DOHH2 (cell line): ENCODE measurements at regions not wholly inside any gene's neighbourhood (a gene's known extent, or its start where the extent isn't known, plus 50 kb on each side); places are given as distances from the start of the nearest gene placed in this dataset.

Experiments
- H3F3A ChIP-seq: fragments of 200-600 bp; sonication (generic), shearing (Covaris generic); 2 replicates; pipeline ENCODE4 v1.6.0; 2016; ENCODE audit warnings: antibody characterized with exemption, mild to moderate bottlenecking; ENCODE audit not compliant: control insufficient read depth, insufficient read depth
- H3K27ac ChIP-seq: fragments of 200-600 bp; sonication (generic); 2 replicates; pipeline ENCODE4 v1.5.1; 2014; ENCODE audit warnings: low read depth, mild to moderate bottlenecking, low read length, moderate library complexity
- H3K27me3 ChIP-seq: fragments of 200-600 bp; sonication (generic); 2 replicates; pipeline ENCODE4 v1.6.1; 2014; ENCODE audit warnings: mild to moderate bottlenecking, low read length, mixed read lengths; ENCODE audit not compliant: control insufficient read depth
- H3K36me3 ChIP-seq: fragments of 200-600 bp; sonication (generic); 2 replicates; pipeline ENCODE4 v1.6.1; 2014; ENCODE audit warnings: mild to moderate bottlenecking, low read length, moderate library complexity, mixed read lengths; ENCODE audit not compliant: control insufficient read depth
- H3K4me1 ChIP-seq: fragments of 200-600 bp; sonication (generic); 2 replicates; pipeline ENCODE4 v1.6.1; 2014; ENCODE audit warnings: mild to moderate bottlenecking, low read length, mixed read lengths; ENCODE audit not compliant: control insufficient read depth
- H3K4me2 ChIP-seq: fragments of 200-600 bp; sonication (generic); 2 replicates; pipeline ENCODE4 v1.6.0; 2014; ENCODE audit warnings: mild to moderate bottlenecking, low read length, moderate library complexity
- H3K4me3 ChIP-seq: fragments of 200-600 bp; sonication (generic); 2 replicates; pipeline ENCODE4 v1.5.1; 2014; ENCODE audit warnings: mild to moderate bottlenecking, low read length, mixed read lengths
- H3K79me2 ChIP-seq: fragments of 200-600 bp; sonication (generic); 2 replicates; pipeline ENCODE4 v1.6.1; 2014; ENCODE audit warnings: mild to moderate bottlenecking, low read length, mixed read lengths; ENCODE audit not compliant: control insufficient read depth
- H3K9me2 ChIP-seq: fragments of 200-600 bp; sonication (generic); replicated peaks from 2 replicates; pipeline ENCODE4 v1.6.1; 2014; ENCODE audit warnings: mild to moderate bottlenecking, low read length, mixed read lengths; ENCODE audit not compliant: control insufficient read depth
- H3K9me3 ChIP-seq: fragments of 200-600 bp; sonication (generic); 2 replicates; pipeline ENCODE4 v1.6.1; 2014; ENCODE audit warnings: antibody characterized with exemption, low read length, mixed read lengths; ENCODE audit not compliant: control insufficient read depth, insufficient read depth
- H4K20me1 ChIP-seq: fragments of 200-600 bp; sonication (generic); 2 replicates; pipeline ENCODE4 v1.6.0; 2014; ENCODE audit warnings: low read depth, mild to moderate bottlenecking, antibody characterized with exemption, low read length, moderate library complexity; ENCODE audit not compliant: control insufficient read depth, insufficient read depth
- EZH2phosphoT487 ChIP-seq: fragments of 200-600 bp; sonication (generic); IDR thresholded peaks from 2 replicates; pipeline ENCODE4 v1.6.1; 2017; ENCODE audit warnings: borderline replicate concordance, mild to moderate bottlenecking, antibody characterized with exemption, low read length, moderate library complexity, mixed read lengths
- TF ChIP-seq, protein P1 (sequence below): fragments of 200-600 bp; sonication (generic); IDR thresholded peaks from one replicate; pipeline ENCODE4 v1.5.1; 2014; ENCODE audit warnings: antibody characterized with exemption, mild to moderate bottlenecking, low read depth, low read length; ENCODE audit not compliant: poor library complexity, severe bottlenecking

GRCh38 chr2:60158262-60158661 is 395.2 kb downstream of the BCL11A start:
- Histone ChIP-seq H3K9me3 (peaks cover 7% of the 10 kb centered on the region; the same call in 1 of the 2 replicates), H3K36me3 (no peaks in the 10 kb centered on the region), H3K9me2 (no peaks in the 10 kb centered on the region), H3K4me3 (no peak overlapping the region), H3K4me1 (no peaks in the 10 kb centered on the region), H3K4me2 (no peak overlapping the region), H3K27me3 (no peaks in the 10 kb centered on the region), H4K20me1 (no peaks in the 10 kb centered on the region), H3F3A (no peaks in the 10 kb centered on the region), H3K79me2 (no peaks in the 10 kb centered on the region), H3K27ac (no peak overlapping the region)
- no peak for TF ChIP-seq EZH2phosphoT487
- TF ChIP-seq, protein P1, sequence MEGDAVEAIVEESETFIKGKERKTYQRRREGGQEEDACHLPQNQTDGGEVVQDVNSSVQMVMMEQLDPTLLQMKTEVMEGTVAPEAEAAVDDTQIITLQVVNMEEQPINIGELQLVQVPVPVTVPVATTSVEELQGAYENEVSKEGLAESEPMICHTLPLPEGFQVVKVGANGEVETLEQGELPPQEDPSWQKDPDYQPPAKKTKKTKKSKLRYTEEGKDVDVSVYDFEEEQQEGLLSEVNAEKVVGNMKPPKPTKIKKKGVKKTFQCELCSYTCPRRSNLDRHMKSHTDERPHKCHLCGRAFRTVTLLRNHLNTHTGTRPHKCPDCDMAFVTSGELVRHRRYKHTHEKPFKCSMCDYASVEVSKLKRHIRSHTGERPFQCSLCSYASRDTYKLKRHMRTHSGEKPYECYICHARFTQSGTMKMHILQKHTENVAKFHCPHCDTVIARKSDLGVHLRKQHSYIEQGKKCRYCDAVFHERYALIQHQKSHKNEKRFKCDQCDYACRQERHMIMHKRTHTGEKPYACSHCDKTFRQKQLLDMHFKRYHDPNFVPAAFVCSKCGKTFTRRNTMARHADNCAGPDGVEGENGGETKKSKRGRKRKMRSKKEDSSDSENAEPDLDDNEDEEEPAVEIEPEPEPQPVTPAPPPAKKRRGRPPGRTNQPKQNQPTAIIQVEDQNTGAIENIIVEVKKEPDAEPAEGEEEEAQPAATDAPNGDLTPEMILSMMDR: no peak

- Histone ChIP-seq H3K27ac (no peak overlapping the region), H3K9me2 (no peaks in the 10 kb centered on the region), H3K4me1 (no peaks in the 10 kb centered on the region), H3K4me2 (no peak overlapping the region), H3K4me3 (no peak overlapping the region), H3F3A (no peaks in the 10 kb centered on the region), H3K36me3 (no peaks in the 10 kb centered on the region), H3K79me2 (no peaks in the 10 kb centered on the region), H4K20me1 (no peaks in the 10 kb centered on the region), H3K27me3 (no peaks in the 10 kb centered on the region), H3K9me3 (peaks cover 16% of the 10 kb centered on the region; the same call in 1 of the 2 replicates)
- TF ChIP-seq, protein P1: no peak
- TF ChIP-seq EZH2phosphoT487: no peak
Observed at GRCh38 chr2:60157283-60157682, 396.2 kb downstream of the BCL11A start.

DNA sequence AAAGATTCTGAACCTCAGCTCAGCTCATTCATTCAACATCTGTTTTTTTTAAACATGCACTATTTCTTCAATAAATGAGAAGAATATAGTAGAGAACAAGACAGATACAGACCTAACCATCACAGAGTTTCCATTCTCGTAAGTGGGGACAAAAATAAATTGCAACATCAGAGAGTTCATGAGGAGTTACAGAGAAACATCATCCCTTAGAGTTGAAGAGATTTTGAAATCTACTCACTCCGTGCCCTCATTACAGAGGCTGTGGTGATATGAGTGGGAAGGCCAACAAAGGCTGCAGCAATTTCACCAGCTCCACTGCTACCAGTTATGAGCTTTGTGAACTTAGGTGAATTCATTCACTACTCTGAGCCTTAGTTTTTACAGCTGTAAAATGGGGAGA is 399.3 kb downstream of the BCL11A start:
- H3F3A ChIP-seq: no peaks in the 10 kb centered on the region
- H3K9me3 ChIP-seq: peaks cover 19% of the 10 kb centered on the region; the same call in 1 of the 2 replicates
- H3K9me2 ChIP-seq: no peaks in the 10 kb centered on the region
- H3K36me3 ChIP-seq: no peaks in the 10 kb centered on the region
- H3K27ac ChIP-seq: no peak overlapping the region
- no peaks in the 10 kb centered on the region for H3K27me3 ChIP-seq
- TF ChIP-seq, protein P1: no peak
- no peak for TF ChIP-seq EZH2phosphoT487
- H3K4me3 ChIP-seq: no peak overlapping the region
- H3K4me2 ChIP-seq: no peak overlapping the region
- H3K4me1 ChIP-seq: no peaks in the 10 kb centered on the region
- H3K79me2 ChIP-seq: no peaks in the 10 kb centered on the region
- no peaks in the 10 kb centered on the region for H4K20me1 ChIP-seq
